ENCODE measurements at regions not wholly inside any gene's neighbourhood (a gene's known extent, or its start where the extent isn't known, plus 50 kb on each side); places are given as distances from the start of the nearest gene placed in this dataset.

GRCh38 chr6:130766239-130767144 is 60.7 kb upstream of the SMLR1 start:
- TF ChIP-seq POLR2AphosphoS5 (IDR thresholded peaks at IDR 0.05; ENCODE audit: low read depth, low read length) (no peak), REST (IDR thresholded peaks at IDR 0.05; ENCODE audit: insufficient read depth in 1 of 2, low read depth in 2 of 2, low read length in 2 of 2) (no peak), SIN3A (IDR thresholded peaks at IDR 0.05; ENCODE audit: borderline replicate concordance, insufficient read depth, low read length) (no peak), TAF1 (IDR thresholded peaks at IDR 0.05; ENCODE audit: borderline replicate concordance, insufficient read depth, low read length) (no peak)

All from PFSK-1 (cell line).